Prostate gland (tissue), 2 donors: ENCODE measurements at regions not wholly inside any gene's neighbourhood (a gene's known extent, or its start where the extent isn't known, plus 50 kb on each side); places are given as distances from the start of the nearest gene placed in this dataset.

Experiments used
- DNase-seq: peaks from one replicate; pipeline ENCODE4 v3.0.0-alpha.2; 2019; ENCODE audit warnings: low spot score
- H3K27ac ChIP-seq, 2 donors: fragments of 200-600 bp; sonication (generic); 2 replicates each; pipeline ENCODE4 v1.5.1; 2017 to 2019
- H3K27me3 ChIP-seq: fragments of 200-600 bp; sonication (generic); replicated peaks from 2 replicates; pipeline ENCODE4 v1.5.1; 2019; ENCODE audit not compliant: insufficient read depth
- H3K36me3 ChIP-seq, 2 donors: fragments of 200-600 bp; sonication (generic); 1 replicate in 1 of 2; 2 replicates in 1 of 2; pipeline versions ENCODE4 v1.5.1 to v1.8.1; 2017 to 2019
- H3K4me1 ChIP-seq: fragments of 200-600 bp; sonication (generic); replicated peaks from 2 replicates; pipeline ENCODE4 v1.5.1; 2019
- H3K4me3 ChIP-seq, 2 donors: fragments of 200-600 bp; sonication (generic); 2 replicates each; pipeline ENCODE4 v1.5.1; 2017 to 2019
- H3K9me3 ChIP-seq: fragments of 200-600 bp; sonication (generic); 2 replicates; pipeline ENCODE4 v1.5.1; 2017
- CTCF ChIP-seq, 4 experiments: fragments of 200-600 bp in 2 of 4; fragments of 450-650 bp in 2 of 4; sonication (generic) in 2 of 4; IDR thresholded peaks; 1 replicate in 3 of 4; 2 replicates in 1 of 4; pipeline ENCODE4 v1.5.1; 2016 to 2019; ENCODE audit warnings: antibody characterized with exemption in 4 of 4, mild to moderate bottlenecking in 2 of 4, moderate library complexity in 2 of 4
- POLR2A ChIP-seq: fragments of 450-650 bp; IDR thresholded peaks from one replicate; pipeline ENCODE4 v1.6.1; 2016; ENCODE audit warnings: antibody characterized with exemption, mild to moderate bottlenecking
- POLR2AphosphoS5 ChIP-seq: sonication (generic); formaldehyde crosslinking; IDR thresholded peaks from one replicate; pipeline ENCODE4 v1.6.1; 2017; ENCODE audit warnings: antibody characterized with exemption
- WGBS: methylation state at CpG from one replicate; pipeline ENCODE4 v1.1.5; 2018; 5-methylcytosine and 5-hydroxymethylcytosine counted together
- intact Hi-C: fragments of 100-400 bp; cut with DNase I; formaldehyde crosslinking; loops from one replicate; pipeline ENCODE4 v1.14.2; 2022

GRCh38 chr13:30027569-30028455, 177.4 kb upstream of the UBL3 start:
- Histone ChIP-seq H3K27me3 (no peaks in the 10 kb centered on the region), H3K4me1 (peaks cover 4% of the 10 kb centered on the region), H3K4me3 (no peak overlapping the region), H3K27ac (no peak overlapping the region), H3K36me3 (no peaks in the 10 kb centered on the region), H3K9me3 (no peaks in the 10 kb centered on the region)
- WGBS, result 88% methylated on average over 6 of the region's 6 CpGs
- intact Hi-C loops, result no loop called here
- no peak for TF ChIP-seq POLR2A
- no peak for TF ChIP-seq CTCF (IDR thresholded peaks at IDR 0.05)
- TF ChIP-seq POLR2AphosphoS5, result no peak
- DNase-seq, result no peak

- H3K36me3 ChIP-seq, result no peaks in the 10 kb centered on the region
- peaks cover 4% of the 10 kb centered on the region for H3K4me1 ChIP-seq
- intact Hi-C loops, result no loop called here
- H3K27me3 ChIP-seq, result no peaks in the 10 kb centered on the region
- H3K9me3 ChIP-seq, result no peaks in the 10 kb centered on the region
- no peak overlapping the region for H3K27ac ChIP-seq
- no peak overlapping the region for H3K4me3 ChIP-seq
- TF ChIP-seq POLR2AphosphoS5 (no peak), POLR2A (no peak), CTCF (IDR thresholded peaks at IDR 0.05) (no peak)
- no peak for DNase-seq
- WGBS, result 49% methylated on average over 5 of the region's 5 CpGs
Measured at GRCh38 chr13:30026909-30027308, 176.5 kb upstream of the UBL3 start.

GRCh38 chr13:30026093-30026492, 175.7 kb upstream of the UBL3 start:
- Histone ChIP-seq H3K36me3 (no peaks in the 10 kb centered on the region), H3K27me3 (no peaks in the 10 kb centered on the region), H3K27ac (no peak overlapping the region), H3K4me3 (no peak overlapping the region), H3K9me3 (no peaks in the 10 kb centered on the region), H3K4me1 (peaks cover 4% of the 10 kb centered on the region)
- DNase-seq, result no peak
- TF ChIP-seq POLR2AphosphoS5, result no peak
- TF ChIP-seq CTCF (IDR thresholded peaks at IDR 0.05), result no peak
- TF ChIP-seq POLR2A, result no peak
- intact Hi-C loops, result no loop called here
- 56% methylated on average over 5 of the region's 5 CpGs for WGBS

- H3K36me3 ChIP-seq, result no peaks in the 10 kb centered on the region
- no peak for DNase-seq
- H3K4me3 ChIP-seq, result no peak overlapping the region
- no peak overlapping the region for H3K27ac ChIP-seq
- no peak for TF ChIP-seq POLR2A
- no peak for TF ChIP-seq POLR2AphosphoS5
- no peak for TF ChIP-seq CTCF (IDR thresholded peaks at IDR 0.05)
- intact Hi-C loops, result no loop called here
- peaks cover 4% of the 10 kb centered on the region for H3K4me1 ChIP-seq
- WGBS, result 93% methylated on average over 1 of the region's 1 CpG
- no peaks in the 10 kb centered on the region for H3K27me3 ChIP-seq
- no peaks in the 10 kb centered on the region for H3K9me3 ChIP-seq
Measured at GRCh38 chr13:30025351-30025750, 174.9 kb upstream of the UBL3 start.
